Tongue (tissue), 1 donor: ENCODE measurements at regions not wholly inside any gene's neighbourhood (a gene's known extent, or its start where the extent isn't known, plus 50 kb on each side); places are given as distances from the start of the nearest gene placed in this dataset.

Experiments used
- DNase-seq: peaks from one replicate; pipeline ENCODE4 v3.0.0-alpha.2; 2015

GRCh38 chr3:6220447-6220846, 640.5 kb upstream of the GRM7 start:
- no peak for DNase-seq

GRCh38 chr3:6222069-6222468, 638.8 kb upstream of the GRM7 start:
- DNase-seq = no peak

GRCh38 chr3:6223572-6223971, 637.3 kb upstream of the GRM7 start:
- DNase-seq = no peak

GRCh38 chr3:6228958-6229683, 631.8 kb upstream of the GRM7 start:
- no peak for DNase-seq

GRCh38 chr3:6229778-6230410, 631.0 kb upstream of the GRM7 start:
- DNase-seq = no peak

GRCh38 chr3:6242104-6242503, 618.8 kb upstream of the GRM7 start:
- DNase-seq = no peak

- DNase-seq = no peak
These were observed 612.4 kb upstream of the GRM7 start for GRCh38 chr3:6248528-6248927.

GRCh38 chr3:6249679-6250078, 611.2 kb upstream of the GRM7 start:
- no peak for DNase-seq

GRCh38 chr3:6250167-6250566, 610.7 kb upstream of the GRM7 start:
- DNase-seq = no peak

GRCh38 chr3:6251612-6252400, 609.1 kb upstream of the GRM7 start:
- DNase-seq = no peak

GRCh38 chr3:6254490-6254889, 606.4 kb upstream of the GRM7 start:
- DNase-seq = no peak

GRCh38 chr3:6255229-6255628, 605.7 kb upstream of the GRM7 start:
- DNase-seq = no peak

- DNase-seq = no peak
These were observed 600.2 kb upstream of the GRM7 start for GRCh38 chr3:6260551-6261191.

GRCh38 chr3:6262010-6262409, 598.9 kb upstream of the GRM7 start:
- peak; percentile 61 for DNase-seq

- no peak for DNase-seq
These were observed 596.9 kb upstream of the GRM7 start for GRCh38 chr3:6264036-6264435.

- DNase-seq = no peak
These were observed 596.0 kb upstream of the GRM7 start for GRCh38 chr3:6264906-6265305.

- DNase-seq = no peak
These were observed 594.8 kb upstream of the GRM7 start for GRCh38 chr3:6266135-6266534.

- DNase-seq = no peak
These were observed 587.0 kb upstream of the GRM7 start for GRCh38 chr3:6273878-6274277.

GRCh38 chr3:6281662-6282061, 579.3 kb upstream of the GRM7 start:
- no peak for DNase-seq

GRCh38 chr3:6282918-6283317, 578.0 kb upstream of the GRM7 start:
- DNase-seq = no peak

- DNase-seq = no peak
These were observed 573.6 kb upstream of the GRM7 start for GRCh38 chr3:6287088-6287875.

GRCh38 chr3:6301626-6302025, 559.3 kb upstream of the GRM7 start:
- no peak for DNase-seq
